ENCODE measurements at regions not wholly inside any gene's neighbourhood (a gene's known extent, or its start where the extent isn't known, plus 50 kb on each side); places are given as distances from the start of the nearest gene placed in this dataset.

DNA sequence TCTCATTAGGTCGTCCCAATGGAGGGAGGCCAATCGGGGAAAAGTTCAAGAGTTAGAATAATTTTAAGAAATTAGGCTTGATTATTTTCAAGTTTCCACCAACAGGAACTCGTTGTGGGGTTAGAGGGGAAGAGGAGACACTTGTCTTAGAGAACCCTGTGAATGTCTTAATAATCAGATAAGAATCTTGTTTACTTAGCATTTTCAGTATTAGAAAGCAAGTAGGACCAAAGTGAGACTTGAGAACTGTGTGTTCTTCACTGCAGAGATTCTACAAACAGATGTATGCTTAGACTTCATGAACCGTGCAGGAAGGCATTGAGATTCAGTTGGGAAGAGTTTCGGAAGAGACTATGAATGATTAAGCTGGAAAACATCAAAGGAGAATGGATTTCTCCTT is 69.0 kb upstream of the HMHB1 start:
- H3K4me3 ChIP-seq (ENCODE audit: low read depth, low read length): no peak overlapping the region
- no peaks in the 10 kb centered on the region for H3K27me3 ChIP-seq (ENCODE audit: control insufficient read depth, insufficient read depth, low read length)
- H3K4me1 ChIP-seq (ENCODE audit: control insufficient read depth, insufficient read depth, low read length): no peaks in the 10 kb centered on the region
- no peaks in the 10 kb centered on the region for H3K9me3 ChIP-seq (ENCODE audit: control insufficient read depth, insufficient read depth, low read length)
- H3K9ac ChIP-seq (ENCODE audit: low read depth, low read length): no peak overlapping the region
- H3K36me3 ChIP-seq (ENCODE audit: control insufficient read depth, insufficient read depth, low read length): no peaks in the 10 kb centered on the region

DNA sequence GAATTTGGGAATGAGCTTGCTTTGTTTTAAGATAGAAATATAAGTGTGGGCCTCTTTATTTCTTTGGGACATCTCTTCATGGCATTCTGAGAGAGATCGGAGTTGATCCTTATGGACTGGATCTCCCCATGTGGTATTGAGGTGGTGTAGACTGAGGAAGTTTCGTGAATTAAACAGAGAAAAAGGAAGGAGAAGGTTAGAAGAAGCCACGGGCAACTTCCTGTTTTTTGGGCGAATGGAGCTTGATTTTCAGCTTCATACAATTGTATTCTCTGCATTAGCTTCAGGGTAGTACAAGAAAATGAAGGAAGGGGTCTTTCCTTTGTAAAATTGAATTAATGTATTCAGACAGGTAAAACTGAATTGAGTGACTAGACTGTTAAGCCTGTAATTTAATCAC is 70.5 kb upstream of the HMHB1 start:
- Histone ChIP-seq H3K9ac (ENCODE audit: low read depth, low read length) (no peak overlapping the region), H3K27me3 (ENCODE audit: control insufficient read depth, insufficient read depth, low read length) (no peaks in the 10 kb centered on the region), H3K4me3 (ENCODE audit: low read depth, low read length) (no peak overlapping the region), H3K36me3 (ENCODE audit: control insufficient read depth, insufficient read depth, low read length) (no peaks in the 10 kb centered on the region), H3K4me1 (ENCODE audit: control insufficient read depth, insufficient read depth, low read length) (peaks cover 2% of the 10 kb centered on the region), H3K9me3 (ENCODE audit: control insufficient read depth, insufficient read depth, low read length) (no peaks in the 10 kb centered on the region)

DNA sequence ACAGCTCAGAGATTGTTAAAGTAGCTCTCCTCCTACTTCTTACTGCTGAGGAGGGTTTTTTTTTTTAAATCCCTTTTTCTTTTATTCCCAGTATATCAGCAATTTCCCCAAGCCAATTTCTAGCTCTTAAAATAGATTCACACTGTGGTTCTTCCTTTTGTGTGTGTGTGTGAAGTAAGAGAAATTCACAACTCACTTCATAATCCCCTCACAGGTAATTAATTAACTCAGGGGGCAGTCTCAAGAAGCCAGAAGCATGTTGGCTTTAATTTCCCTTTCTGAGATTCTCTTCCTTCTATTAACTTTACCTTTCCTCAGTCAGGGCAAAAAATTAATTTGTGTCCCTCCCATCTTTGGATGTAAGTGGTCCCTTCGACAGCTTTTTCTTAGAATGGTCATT is 71.0 kb upstream of the HMHB1 start:
- Histone ChIP-seq H3K4me1 (ENCODE audit: control insufficient read depth, insufficient read depth, low read length) (peaks cover 2% of the 10 kb centered on the region), H3K9ac (ENCODE audit: low read depth, low read length) (no peak overlapping the region), H3K4me3 (ENCODE audit: low read depth, low read length) (no peak overlapping the region), H3K36me3 (ENCODE audit: control insufficient read depth, insufficient read depth, low read length) (no peaks in the 10 kb centered on the region), H3K9me3 (ENCODE audit: control insufficient read depth, insufficient read depth, low read length) (no peaks in the 10 kb centered on the region), H3K27me3 (ENCODE audit: control insufficient read depth, insufficient read depth, low read length) (no peaks in the 10 kb centered on the region)

- Histone ChIP-seq H3K4me1 (ENCODE audit: control insufficient read depth, insufficient read depth, low read length) (peaks cover 2% of the 10 kb centered on the region), H3K9ac (ENCODE audit: low read depth, low read length) (no peak overlapping the region), H3K36me3 (ENCODE audit: control insufficient read depth, insufficient read depth, low read length) (no peaks in the 10 kb centered on the region), H3K27me3 (ENCODE audit: control insufficient read depth, insufficient read depth, low read length) (no peaks in the 10 kb centered on the region), H3K9me3 (ENCODE audit: control insufficient read depth, insufficient read depth, low read length) (no peaks in the 10 kb centered on the region), H3K4me3 (ENCODE audit: low read depth, low read length) (no peak overlapping the region)
Measured at GRCh38 chr5:143739746-143740145, 72.2 kb upstream of the HMHB1 start.

DNA sequence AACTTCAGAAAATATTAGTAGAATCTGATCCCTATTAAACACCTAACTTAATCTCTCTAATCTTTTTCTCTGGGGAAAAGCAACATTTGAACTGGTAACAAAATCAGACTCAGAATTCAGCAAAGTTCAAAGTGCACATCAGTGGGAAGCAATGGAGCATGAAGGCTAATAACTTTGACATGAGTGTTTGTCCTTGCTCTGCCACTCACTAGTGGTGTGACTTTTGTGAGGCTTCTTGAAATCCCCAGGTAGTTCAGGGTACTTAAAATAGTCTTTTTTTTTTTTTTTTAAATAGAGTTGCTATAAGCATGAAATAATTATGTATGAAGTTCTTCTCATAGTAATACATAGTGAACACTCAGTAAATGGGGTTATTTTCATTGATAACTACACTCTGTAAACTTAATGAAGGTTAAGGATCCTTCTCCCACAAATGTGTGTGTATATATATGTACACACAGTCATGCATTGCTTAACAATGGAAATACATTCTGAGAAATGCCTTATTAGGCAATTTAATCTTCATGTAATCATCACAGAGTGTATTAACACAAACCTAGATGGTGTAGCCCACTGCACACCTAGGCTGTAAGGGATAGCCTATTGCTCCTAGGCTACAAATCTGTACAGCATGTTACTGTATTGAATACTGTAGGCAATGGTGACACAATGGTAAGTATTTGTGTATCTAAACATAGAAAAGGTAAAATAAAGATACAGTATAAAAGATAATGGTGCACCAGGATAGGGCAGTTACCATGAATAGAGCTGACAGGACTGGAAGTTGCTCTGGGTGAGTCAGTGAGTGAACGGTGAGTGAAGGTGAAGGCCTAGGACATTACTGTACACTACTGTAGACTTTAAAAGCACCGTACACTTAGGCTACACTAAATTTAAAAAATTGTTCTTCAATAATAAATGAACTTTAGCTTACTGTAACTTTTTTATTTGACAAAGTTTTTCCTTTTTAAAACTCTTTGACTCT is 73.3 kb upstream of the HMHB1 start:
- Histone ChIP-seq H3K9ac (ENCODE audit: low read depth, low read length) (no peak overlapping the region), H3K4me1 (ENCODE audit: control insufficient read depth, insufficient read depth, low read length) (peaks cover 2% of the 10 kb centered on the region), H3K4me3 (ENCODE audit: low read depth, low read length) (no peak overlapping the region), H3K9me3 (ENCODE audit: control insufficient read depth, insufficient read depth, low read length) (no peaks in the 10 kb centered on the region), H3K36me3 (ENCODE audit: control insufficient read depth, insufficient read depth, low read length) (no peaks in the 10 kb centered on the region), H3K27me3 (ENCODE audit: control insufficient read depth, insufficient read depth, low read length) (no peaks in the 10 kb centered on the region)

GRCh38 chr5:143737062-143737461 is 74.9 kb upstream of the HMHB1 start:
- H3K4me1 ChIP-seq (ENCODE audit: control insufficient read depth, insufficient read depth, low read length): peaks cover 2% of the 10 kb centered on the region
- H3K4me3 ChIP-seq (ENCODE audit: low read depth, low read length): no peak overlapping the region
- H3K9me3 ChIP-seq (ENCODE audit: control insufficient read depth, insufficient read depth, low read length): no peaks in the 10 kb centered on the region
- no peak overlapping the region for H3K9ac ChIP-seq (ENCODE audit: low read depth, low read length)
- no peaks in the 10 kb centered on the region for H3K27me3 ChIP-seq (ENCODE audit: control insufficient read depth, insufficient read depth, low read length)
- H3K36me3 ChIP-seq (ENCODE audit: control insufficient read depth, insufficient read depth, low read length): no peaks in the 10 kb centered on the region

GRCh38 chr5:143734456-143734780 is 77.5 kb upstream of the HMHB1 start:
- H3K9me3 ChIP-seq (ENCODE audit: control insufficient read depth, insufficient read depth, low read length): no peaks in the 10 kb centered on the region
- peaks cover 2% of the 10 kb centered on the region for H3K4me1 ChIP-seq (ENCODE audit: control insufficient read depth, insufficient read depth, low read length)
- no peaks in the 10 kb centered on the region for H3K36me3 ChIP-seq (ENCODE audit: control insufficient read depth, insufficient read depth, low read length)
- H3K4me3 ChIP-seq (ENCODE audit: low read depth, low read length): no peak overlapping the region
- H3K9ac ChIP-seq (ENCODE audit: low read depth, low read length): no peak overlapping the region
- H3K27me3 ChIP-seq (ENCODE audit: control insufficient read depth, insufficient read depth, low read length): no peaks in the 10 kb centered on the region

DNA sequence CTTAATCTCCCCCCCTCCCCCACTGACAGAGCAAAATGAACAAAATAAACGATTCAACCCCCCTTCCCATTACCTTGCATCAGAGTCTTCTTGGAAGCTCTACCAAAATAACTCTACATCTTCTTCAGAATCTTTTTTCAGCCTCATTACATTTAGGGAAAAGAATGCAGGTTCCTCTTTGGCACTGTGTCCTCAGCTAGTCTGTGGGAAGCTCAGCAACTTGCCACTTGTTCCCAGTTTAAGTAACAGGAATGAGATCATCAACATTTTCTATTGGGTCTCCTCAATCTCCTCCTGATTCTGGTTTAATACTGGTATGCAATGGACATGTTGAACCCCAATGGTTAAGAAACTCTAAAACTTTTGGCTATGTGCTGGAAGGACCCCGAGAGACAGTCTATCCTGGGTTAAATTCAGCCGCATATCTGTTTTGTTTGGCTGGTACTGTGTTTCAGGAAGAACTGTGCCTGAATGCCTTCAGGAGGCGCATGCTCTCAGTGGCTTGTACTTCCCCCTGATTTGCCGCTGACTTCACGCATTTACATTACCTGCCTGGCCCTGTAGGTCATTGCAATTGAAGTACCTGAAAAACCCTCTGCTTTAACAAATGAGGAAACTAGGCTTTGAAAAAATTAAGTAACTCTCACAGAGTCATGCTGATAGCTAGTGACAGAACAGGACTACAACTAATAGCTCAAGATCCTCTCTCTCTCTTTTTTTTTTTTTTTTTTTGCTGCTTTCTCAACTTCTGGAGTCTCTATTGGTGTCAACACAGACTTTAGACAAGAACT is 78.1 kb upstream of the HMHB1 start:
- H3K27me3 ChIP-seq (ENCODE audit: control insufficient read depth, insufficient read depth, low read length): no peaks in the 10 kb centered on the region
- peaks cover 2% of the 10 kb centered on the region for H3K4me1 ChIP-seq (ENCODE audit: control insufficient read depth, insufficient read depth, low read length)
- H3K36me3 ChIP-seq (ENCODE audit: control insufficient read depth, insufficient read depth, low read length): no peaks in the 10 kb centered on the region
- H3K9ac ChIP-seq (ENCODE audit: low read depth, low read length): no peak overlapping the region
- H3K4me3 ChIP-seq (ENCODE audit: low read depth, low read length): no peak overlapping the region
- H3K9me3 ChIP-seq (ENCODE audit: control insufficient read depth, insufficient read depth, low read length): no peaks in the 10 kb centered on the region

- Histone ChIP-seq H3K9me3 (ENCODE audit: control insufficient read depth, insufficient read depth, low read length) (no peaks in the 10 kb centered on the region), H3K4me3 (ENCODE audit: low read depth, low read length) (no peak overlapping the region), H3K9ac (ENCODE audit: low read depth, low read length) (no peak overlapping the region), H3K36me3 (ENCODE audit: control insufficient read depth, insufficient read depth, low read length) (no peaks in the 10 kb centered on the region), H3K27me3 (ENCODE audit: control insufficient read depth, insufficient read depth, low read length) (no peaks in the 10 kb centered on the region), H3K4me1 (ENCODE audit: control insufficient read depth, insufficient read depth, low read length) (peaks cover 2% of the 10 kb centered on the region)
Measured at GRCh38 chr5:143732402-143732801, 79.6 kb upstream of the HMHB1 start.

DNA sequence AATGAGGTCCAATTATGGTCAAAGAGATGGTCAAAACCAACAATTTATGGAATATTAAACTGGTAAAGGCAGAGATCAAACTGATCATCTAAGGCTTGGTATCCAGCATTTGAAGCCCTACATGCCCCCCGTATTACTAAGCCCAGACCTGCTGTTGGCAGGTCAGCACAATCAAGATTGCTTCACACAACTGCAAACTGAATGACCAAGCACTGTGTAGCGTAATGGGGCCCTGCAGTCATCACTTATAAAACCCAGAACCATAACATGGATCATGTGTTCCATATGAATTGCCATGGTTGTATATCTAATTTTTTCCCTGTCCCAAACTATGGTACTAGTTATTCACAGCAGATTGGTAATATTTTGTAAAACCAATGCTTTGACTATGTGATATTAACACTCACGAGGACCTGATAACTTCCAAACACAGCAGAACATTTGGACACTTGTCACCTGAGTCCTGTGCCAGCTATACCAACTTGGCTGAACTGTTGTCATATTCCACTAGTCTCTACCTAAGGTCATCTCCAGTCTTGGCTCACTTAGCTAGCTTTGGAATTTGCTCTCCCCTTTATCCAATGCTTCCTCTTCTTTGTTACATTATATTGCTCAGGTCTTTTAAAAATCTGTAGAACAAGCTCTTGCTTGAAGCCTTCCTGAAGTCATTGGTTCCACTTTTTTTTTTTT is 81.7 kb upstream of the HMHB1 start:
- Histone ChIP-seq H3K9ac (ENCODE audit: low read depth, low read length) (no peak overlapping the region), H3K27me3 (ENCODE audit: control insufficient read depth, insufficient read depth, low read length) (no peaks in the 10 kb centered on the region), H3K9me3 (ENCODE audit: control insufficient read depth, insufficient read depth, low read length) (no peaks in the 10 kb centered on the region), H3K4me1 (ENCODE audit: control insufficient read depth, insufficient read depth, low read length) (no peaks in the 10 kb centered on the region), H3K4me3 (ENCODE audit: low read depth, low read length) (no peak overlapping the region), H3K36me3 (ENCODE audit: control insufficient read depth, insufficient read depth, low read length) (no peaks in the 10 kb centered on the region)

- H3K9ac ChIP-seq (ENCODE audit: low read depth, low read length): no peak overlapping the region
- no peaks in the 10 kb centered on the region for H3K9me3 ChIP-seq (ENCODE audit: control insufficient read depth, insufficient read depth, low read length)
- no peaks in the 10 kb centered on the region for H3K27me3 ChIP-seq (ENCODE audit: control insufficient read depth, insufficient read depth, low read length)
- no peaks in the 10 kb centered on the region for H3K36me3 ChIP-seq (ENCODE audit: control insufficient read depth, insufficient read depth, low read length)
- H3K4me3 ChIP-seq (ENCODE audit: low read depth, low read length): no peak overlapping the region
- no peaks in the 10 kb centered on the region for H3K4me1 ChIP-seq (ENCODE audit: control insufficient read depth, insufficient read depth, low read length)
Measured at GRCh38 chr5:143729334-143729946, 82.5 kb upstream of the HMHB1 start.
